Caco-2 (cell line): ENCODE measurements at regions not wholly inside any gene's neighbourhood (a gene's known extent, or its start where the extent isn't known, plus 50 kb on each side); places are given as distances from the start of the nearest gene placed in this dataset.

Experiments
- BruUV-seq: library from RNA; stranded (reverse); fragments of 400-500 nt; replicated peaks from 2 replicates; lab custom pipeline; 2021; lab: Mats Ljungman, UMichigan
- CTCF ChIA-PET: fragments of 300-600 bp; sonication (Branson Sonifier 250); formaldehyde crosslinking; loops from one replicate; lab custom pipeline; 2022; ENCODE audit warnings: antibody characterized with exemption; lab: Charles Lee
- POLR2A ChIA-PET: fragments of 300-600 bp; sonication (Branson Sonifier 250); formaldehyde crosslinking; loops from one replicate; lab custom pipeline; 2022; ENCODE audit warnings: antibody characterized with exemption; lab: Charles Lee
- DNase-seq, 2 experiments: peaks; one replicate each; pipeline versions ENCODE4 v3.0.0 to v3.0.0-alpha.2; 2020 to 2022
- H3K27me3 ChIP-seq: replicated peaks from 2 replicates; pipeline ENCODE4 v1.6.0; 2011; ENCODE audit warnings: low read length; ENCODE audit not compliant: control insufficient read depth, insufficient read depth
- H3K36me3 ChIP-seq: 2 replicates; pipeline ENCODE4 v1.5.1; 2011; ENCODE audit warnings: low read length; ENCODE audit not compliant: control insufficient read depth, insufficient read depth
- H3K4me1 ChIP-seq: fragments of 250-450 bp; sonication (Bioruptor Pico); 2 replicates; pipeline ENCODE4 v1.5.1; 2020; ENCODE audit warnings: mild to moderate bottlenecking
- H3K4me3 ChIP-seq: 2 replicates; pipeline ENCODE4 v1.5.1; 2011; ENCODE audit warnings: low read depth, mild to moderate bottlenecking, control low read depth, low read length
- H3K9me3 ChIP-seq: fragments of 250-450 bp; sonication (Bioruptor Pico); 2 replicates; pipeline ENCODE4 v1.5.1; 2020; ENCODE audit warnings: mild to moderate bottlenecking, moderate library complexity
- H3K27ac Mint-ChIP-seq: one replicate; pipeline ENCODE4 v1.8.0; 2022; ENCODE audit warnings: mixed read lengths; ENCODE audit not compliant: unreplicated experiment
- H3K27me3 Mint-ChIP-seq: one replicate; pipeline ENCODE4 v1.8.0; 2022; ENCODE audit warnings: mixed read lengths; ENCODE audit not compliant: insufficient read depth, unreplicated experiment
- H3K36me3 Mint-ChIP-seq: one replicate; pipeline ENCODE4 v1.8.0; 2022; ENCODE audit warnings: mild to moderate bottlenecking, mixed read lengths; ENCODE audit not compliant: insufficient read depth, unreplicated experiment
- H3K4me1 Mint-ChIP-seq: one replicate; pipeline ENCODE4 v1.8.0; 2022; ENCODE audit warnings: low read depth, mixed read lengths; ENCODE audit not compliant: unreplicated experiment
- H3K4me3 Mint-ChIP-seq: one replicate; pipeline ENCODE4 v1.8.0; 2022; ENCODE audit warnings: mild to moderate bottlenecking, moderate library complexity, mixed read lengths; ENCODE audit not compliant: unreplicated experiment
- H3K9me3 Mint-ChIP-seq: one replicate; pipeline ENCODE4 v1.8.0; 2022; ENCODE audit warnings: mixed read lengths; ENCODE audit not compliant: unreplicated experiment
- intact Hi-C: fragments of 100-400 bp; cut with micrococcal nuclease; formaldehyde crosslinking; loops from one replicate; pipeline ENCODE4 v1.10.0; 2022; ENCODE audit not compliant: unreplicated experiment
- TF ChIP-seq, protein P1 (sequence below), 2 experiments: fragments of 200-600 bp in 1 of 2; IDR thresholded peaks; 1 replicate in 1 of 2; 2 replicates in 1 of 2; pipeline versions ENCODE4 v1.5.1 to v1.8.0; 2011 to 2022; ENCODE audit warnings: antibody characterized with exemption in 1 of 2, control low read depth in 1 of 2, inconsistent platforms in 1 of 2, low read depth in 1 of 2, low read length in 1 of 2, mild to moderate bottlenecking in 1 of 2, moderate library complexity in 1 of 2; ENCODE audit not compliant: insufficient read depth in 1 of 2, severe bottlenecking in 1 of 2, unreplicated experiment in 1 of 2

GRCh38 chr2:145741181-145741580 lies 1221.3 kb upstream of the ZEB2 start:
- no peaks in the 10 kb centered on the region for H3K4me1 Mint-ChIP-seq
- Histone ChIP-seq H3K4me3 (no peak overlapping the region), H3K27me3 (no peaks in the 10 kb centered on the region; the same call in none of the 2 replicates), H3K36me3 (no peaks in the 10 kb centered on the region), H3K9me3 (no peaks in the 10 kb centered on the region), H3K4me1 (no peaks in the 10 kb centered on the region)
- H3K27ac Mint-ChIP-seq, result no peak overlapping the region
- no TSS peak for BruUV-seq
- no peaks in the 10 kb centered on the region for H3K9me3 Mint-ChIP-seq
- H3K4me3 Mint-ChIP-seq, result no peak overlapping the region
- POLR2A ChIA-PET, result no interaction called here
- no peaks in the 10 kb centered on the region for H3K36me3 Mint-ChIP-seq
- TF ChIP-seq, protein P1, sequence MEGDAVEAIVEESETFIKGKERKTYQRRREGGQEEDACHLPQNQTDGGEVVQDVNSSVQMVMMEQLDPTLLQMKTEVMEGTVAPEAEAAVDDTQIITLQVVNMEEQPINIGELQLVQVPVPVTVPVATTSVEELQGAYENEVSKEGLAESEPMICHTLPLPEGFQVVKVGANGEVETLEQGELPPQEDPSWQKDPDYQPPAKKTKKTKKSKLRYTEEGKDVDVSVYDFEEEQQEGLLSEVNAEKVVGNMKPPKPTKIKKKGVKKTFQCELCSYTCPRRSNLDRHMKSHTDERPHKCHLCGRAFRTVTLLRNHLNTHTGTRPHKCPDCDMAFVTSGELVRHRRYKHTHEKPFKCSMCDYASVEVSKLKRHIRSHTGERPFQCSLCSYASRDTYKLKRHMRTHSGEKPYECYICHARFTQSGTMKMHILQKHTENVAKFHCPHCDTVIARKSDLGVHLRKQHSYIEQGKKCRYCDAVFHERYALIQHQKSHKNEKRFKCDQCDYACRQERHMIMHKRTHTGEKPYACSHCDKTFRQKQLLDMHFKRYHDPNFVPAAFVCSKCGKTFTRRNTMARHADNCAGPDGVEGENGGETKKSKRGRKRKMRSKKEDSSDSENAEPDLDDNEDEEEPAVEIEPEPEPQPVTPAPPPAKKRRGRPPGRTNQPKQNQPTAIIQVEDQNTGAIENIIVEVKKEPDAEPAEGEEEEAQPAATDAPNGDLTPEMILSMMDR (IDR thresholded peaks at IDR 0.05; ENCODE audit: insufficient read depth in 1 of 2, low read depth in 1 of 2, low read length in 1 of 2, severe bottlenecking in 1 of 2, unreplicated experiment in 1 of 2), result no peak
- intact Hi-C loops, result no loop called here
- CTCF ChIA-PET, result no interaction called here
- no peaks in the 10 kb centered on the region for H3K27me3 Mint-ChIP-seq
- DNase-seq, result no peak

DNA sequence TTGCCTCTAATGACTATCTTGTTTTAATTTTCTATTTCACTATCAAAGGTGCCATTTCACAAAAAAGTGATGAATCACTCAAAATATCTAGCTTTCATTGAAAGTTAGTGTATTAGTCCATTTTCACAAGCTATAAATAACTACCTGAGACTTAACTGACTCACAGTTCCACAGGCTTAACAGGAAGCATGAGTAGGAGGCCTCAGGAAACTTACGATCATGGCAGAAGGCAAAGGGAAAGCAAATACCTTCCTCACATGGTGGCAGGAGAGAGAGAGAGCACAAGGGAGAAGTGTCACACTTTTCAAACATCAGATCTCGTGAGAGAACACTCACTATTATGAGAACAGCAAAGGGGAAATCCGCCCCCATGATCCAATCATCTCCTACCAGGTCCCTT lies 1220.4 kb upstream of the ZEB2 start:
- intact Hi-C loops, result no loop called here
- no peak overlapping the region for H3K4me3 ChIP-seq
- ChIA-PET CTCF (no interaction called here), POLR2A (no interaction called here)
- no peaks in the 10 kb centered on the region for H3K9me3 Mint-ChIP-seq
- no peaks in the 10 kb centered on the region for H3K27me3 Mint-ChIP-seq
- no peaks in the 10 kb centered on the region; the same call in none of the 2 replicates for H3K27me3 ChIP-seq
- no peak overlapping the region for H3K27ac Mint-ChIP-seq
- H3K4me1 Mint-ChIP-seq, result no peaks in the 10 kb centered on the region
- H3K4me1 ChIP-seq, result no peaks in the 10 kb centered on the region
- TF ChIP-seq, protein P1 (IDR thresholded peaks at IDR 0.05; ENCODE audit: insufficient read depth in 1 of 2, low read depth in 1 of 2, low read length in 1 of 2, severe bottlenecking in 1 of 2, unreplicated experiment in 1 of 2), result no peak
- no TSS peak for BruUV-seq
- no peak overlapping the region for H3K4me3 Mint-ChIP-seq
- no peaks in the 10 kb centered on the region for H3K9me3 ChIP-seq
- DNase-seq, result no peak
- H3K36me3 Mint-ChIP-seq, result no peaks in the 10 kb centered on the region
- H3K36me3 ChIP-seq, result no peaks in the 10 kb centered on the region

GRCh38 chr2:145739681-145740080 lies 1219.8 kb upstream of the ZEB2 start:
- TF ChIP-seq, protein P1 (IDR thresholded peaks at IDR 0.05; ENCODE audit: insufficient read depth in 1 of 2, low read depth in 1 of 2, low read length in 1 of 2, severe bottlenecking in 1 of 2, unreplicated experiment in 1 of 2), result no peak

More at GRCh38 chr2:145739681-145740080, 1219.8 kb upstream of the ZEB2 start:
- Histone ChIP-seq H3K36me3 (no peaks in the 10 kb centered on the region), H3K27me3 (no peaks in the 10 kb centered on the region; the same call in none of the 2 replicates), H3K4me1 (no peaks in the 10 kb centered on the region), H3K4me3 (no peak overlapping the region), H3K9me3 (no peaks in the 10 kb centered on the region)
- ChIA-PET POLR2A (no interaction called here), CTCF (no interaction called here)
- H3K4me3 Mint-ChIP-seq, result no peak overlapping the region
- H3K4me1 Mint-ChIP-seq, result no peaks in the 10 kb centered on the region
- H3K27me3 Mint-ChIP-seq, result no peaks in the 10 kb centered on the region
- H3K36me3 Mint-ChIP-seq, result no peaks in the 10 kb centered on the region
- no TSS peak for BruUV-seq
- DNase-seq, result no peak
- intact Hi-C loops, result no loop called here
- H3K9me3 Mint-ChIP-seq, result no peaks in the 10 kb centered on the region
- no peak overlapping the region for H3K27ac Mint-ChIP-seq
